ENCODE measurements at regions not wholly inside any gene's neighbourhood (a gene's known extent, or its start where the extent isn't known, plus 50 kb on each side); places are given as distances from the start of the nearest gene placed in this dataset.

- H3K23me2 ChIP-seq (ENCODE audit: insufficient read length, low read depth, low read length, poor library complexity, severe bottlenecking) = no peaks in the 10 kb centered on the region
- no peaks in the 10 kb centered on the region for H3K9me3 ChIP-seq (ENCODE audit: control insufficient read depth, low read depth, low read length)
- whole genome bisulfite sequencing (ENCODE audit: extremely low coverage, insufficient read length, low lambda C conversion rate) = no CpG with 5 or more reads among the region's 2 CpGs
- H4K8ac ChIP-seq (replicated peaks; ENCODE audit: insufficient read length, low read depth, low read length) = no peak overlapping the region
- no peak overlapping the region for H3K18ac ChIP-seq (ENCODE audit: insufficient read length, low read depth, low read length)
- H3T11ph ChIP-seq (ENCODE audit: low read length) = no peak overlapping the region
- no peak overlapping the region for H3K14ac ChIP-seq (ENCODE audit: insufficient read depth, low read length)
- H2BK120ac ChIP-seq (ENCODE audit: low read depth, low read length, poor library complexity, severe bottlenecking) = no peak overlapping the region
- H2AK5ac ChIP-seq (ENCODE audit: insufficient read length, low read length) = no peak overlapping the region
- no peaks in the 10 kb centered on the region for H4K20me1 ChIP-seq (ENCODE audit: control insufficient read depth, insufficient read depth, insufficient read length)
- peaks cover 2% of the 10 kb centered on the region; the same call in 1 of the 2 replicates for H3K4me1 ChIP-seq (ENCODE audit: insufficient read depth, low read length)
- no peak overlapping the region for H3K23ac ChIP-seq (ENCODE audit: insufficient read length, low read depth, low read length)
- no peaks in the 10 kb centered on the region for H3K79me1 ChIP-seq (ENCODE audit: insufficient read depth, low read depth, low read length, poor library complexity, severe bottlenecking)
- no peak overlapping the region for H2BK15ac ChIP-seq (ENCODE audit: low read depth, low read length)
- no peaks in the 10 kb centered on the region for H3K27me3 Mint-ChIP-seq (ENCODE audit: low read depth)
- H3K36me3 Mint-ChIP-seq (ENCODE audit: insufficient read depth in 1 of 3, low read depth in 3 of 3) = peaks cover 7 to 11% (median 10%) of the 10 kb centered on the region in 3 experiments; a peak in 4 of 7 replicates
- H3K79me2 ChIP-seq (ENCODE audit: insufficient read depth, low read length) = no peaks in the 10 kb centered on the region
- H3K56ac ChIP-seq (ENCODE audit: insufficient read length, low read depth, low read length) = no peak overlapping the region
- no peaks in the 10 kb centered on the region for H3K27me3 ChIP-seq (ENCODE audit: insufficient read depth, low read length)
- TF ChIP-seq CTCF (conservative IDR thresholded peaks at IDR 0.05) = no peak
- H3K4ac ChIP-seq (ENCODE audit: low read depth, low read length) = no peak overlapping the region
- DNase-seq = no peak
- H2AFZ ChIP-seq (ENCODE audit: low read length) = no peak overlapping the region
- no peak overlapping the region for H3K4me3 Mint-ChIP-seq
- no peak overlapping the region for H3K9ac ChIP-seq (ENCODE audit: extremely low read depth, insufficient read length, low read length)
- no peak overlapping the region for H3K4me2 ChIP-seq (ENCODE audit: insufficient read depth, insufficient read length, low read length)
- H3K4me1 Mint-ChIP-seq = peaks cover 11 to 15% of the 10 kb centered on the region in 2 experiments
- H4K5ac ChIP-seq (ENCODE audit: insufficient read length, low read depth, low read length) = no peak overlapping the region
- H3K27ac ChIP-seq (ENCODE audit: insufficient read length, low read depth, low read length) = no peak overlapping the region
- H2BK12ac ChIP-seq (ENCODE audit: insufficient read length, low read depth, low read length) = no peak overlapping the region
- no peak overlapping the region for H4K91ac ChIP-seq (ENCODE audit: insufficient read length, low read depth, low read length)
- no peak overlapping the region for H2BK20ac ChIP-seq (ENCODE audit: low read depth, low read length, poor library complexity, severe bottlenecking)
- H3K27ac Mint-ChIP-seq = 0 out of 7 replicates have a peak overlapping the region, but pooled peaks of 1 of the 3 experiments have one; percentile 12
- peaks cover 4 to 7% of the 10 kb centered on the region in 2 experiments; a peak in 3 of 5 replicates for H3K9me3 Mint-ChIP-seq
- no peak overlapping the region for H2BK5ac ChIP-seq (ENCODE audit: insufficient read length, low read length)
These were observed 65.7 kb downstream of the RPL27A start for GRCh38 chr11:8748317-8748716.

Measured in H9 (cell line).